HFF-Myc (cell line): ENCODE measurements at regions not wholly inside any gene's neighbourhood (a gene's known extent, or its start where the extent isn't known, plus 50 kb on each side); places are given as distances from the start of the nearest gene placed in this dataset.

ENCODE experiments used
- DNase-seq: peaks from one replicate; pipeline ENCODE4 v3.0.0-alpha.2; 2011; ENCODE audit warnings: low read depth; ENCODE audit errors: extremely low read depth
- H3K4me3 ChIP-seq: replicated peaks from 2 replicates; pipeline ENCODE4 v1.5.1; 2011; ENCODE audit warnings: low read depth, mild to moderate bottlenecking, control low read depth, low read length
- TF ChIP-seq, protein P1 (sequence below): IDR thresholded peaks from 2 replicates; pipeline ENCODE4 v1.5.1; 2012; ENCODE audit warnings: mild to moderate bottlenecking, low read depth, low read length, control low read depth; ENCODE audit errors: missing control alignments

DNA sequence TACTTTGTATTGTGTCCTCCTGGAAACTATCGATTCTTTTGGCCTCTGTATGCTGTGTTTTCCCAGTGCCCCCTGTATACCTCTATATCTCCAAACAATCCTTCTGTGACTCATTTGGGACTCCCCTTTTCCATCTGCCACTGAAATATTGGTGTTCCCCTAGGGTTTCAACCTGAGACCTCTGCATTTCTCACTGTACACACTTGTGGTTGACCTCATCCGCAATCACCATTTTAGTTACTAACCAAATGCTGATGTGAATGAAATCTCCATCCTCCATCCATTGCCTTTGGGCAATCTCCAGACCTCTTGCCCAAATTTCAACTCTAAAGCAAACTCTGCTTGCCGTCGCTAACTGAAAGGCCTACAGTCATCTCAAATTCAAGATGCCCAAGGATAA lies 190.6 kb upstream of the PLET1 start:
- no peak overlapping the region for H3K4me3 ChIP-seq
- no peak for DNase-seq
- TF ChIP-seq, protein P1, sequence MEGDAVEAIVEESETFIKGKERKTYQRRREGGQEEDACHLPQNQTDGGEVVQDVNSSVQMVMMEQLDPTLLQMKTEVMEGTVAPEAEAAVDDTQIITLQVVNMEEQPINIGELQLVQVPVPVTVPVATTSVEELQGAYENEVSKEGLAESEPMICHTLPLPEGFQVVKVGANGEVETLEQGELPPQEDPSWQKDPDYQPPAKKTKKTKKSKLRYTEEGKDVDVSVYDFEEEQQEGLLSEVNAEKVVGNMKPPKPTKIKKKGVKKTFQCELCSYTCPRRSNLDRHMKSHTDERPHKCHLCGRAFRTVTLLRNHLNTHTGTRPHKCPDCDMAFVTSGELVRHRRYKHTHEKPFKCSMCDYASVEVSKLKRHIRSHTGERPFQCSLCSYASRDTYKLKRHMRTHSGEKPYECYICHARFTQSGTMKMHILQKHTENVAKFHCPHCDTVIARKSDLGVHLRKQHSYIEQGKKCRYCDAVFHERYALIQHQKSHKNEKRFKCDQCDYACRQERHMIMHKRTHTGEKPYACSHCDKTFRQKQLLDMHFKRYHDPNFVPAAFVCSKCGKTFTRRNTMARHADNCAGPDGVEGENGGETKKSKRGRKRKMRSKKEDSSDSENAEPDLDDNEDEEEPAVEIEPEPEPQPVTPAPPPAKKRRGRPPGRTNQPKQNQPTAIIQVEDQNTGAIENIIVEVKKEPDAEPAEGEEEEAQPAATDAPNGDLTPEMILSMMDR, result no peak

DNA sequence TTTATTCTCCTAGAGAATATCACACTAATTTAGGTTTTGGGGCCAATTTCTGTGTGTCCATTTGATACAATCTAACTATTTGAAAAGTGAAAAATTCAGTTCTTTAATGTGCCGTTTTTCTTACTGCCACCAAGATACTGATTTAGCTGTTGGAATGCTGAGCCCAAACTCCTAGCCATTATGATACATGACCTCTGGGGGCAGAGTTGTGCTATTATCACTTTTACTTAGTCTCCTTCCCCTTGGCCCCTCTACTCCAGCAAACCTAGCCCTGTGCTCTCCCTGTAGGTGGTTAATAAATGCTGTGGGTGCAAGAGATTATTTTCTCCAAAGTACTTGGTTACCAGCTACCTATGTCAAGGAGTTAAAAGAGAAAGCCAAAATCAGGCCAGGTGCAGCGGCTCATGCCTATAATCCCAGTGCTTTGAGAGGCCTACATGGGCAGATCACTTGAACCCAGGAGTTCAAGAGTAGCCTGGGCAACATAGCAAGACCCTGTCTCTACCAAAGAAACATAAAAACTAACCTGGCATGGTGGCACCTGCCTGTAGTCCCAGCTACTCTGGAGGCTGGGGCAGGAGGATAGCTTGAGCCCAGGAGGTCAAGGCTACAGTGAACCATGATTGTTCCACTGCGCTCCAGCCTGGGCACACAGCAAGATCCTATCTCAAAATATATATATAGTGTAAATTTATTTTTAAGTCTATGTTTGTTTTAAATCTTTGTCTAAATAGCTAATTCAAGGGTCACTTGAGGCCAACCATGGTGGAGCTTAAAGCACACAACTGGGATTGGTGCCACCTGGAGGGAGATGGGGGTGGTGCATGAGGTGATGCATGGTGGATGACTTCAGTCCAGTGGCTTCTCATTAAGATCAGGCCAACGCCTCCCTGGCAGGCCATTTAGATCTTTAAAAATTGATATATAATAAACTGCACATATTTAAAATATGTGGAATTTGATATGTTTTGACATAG lies 193.2 kb upstream of the PLET1 start:
- peak; percentile 11 for DNase-seq
- H3K4me3 ChIP-seq, result no peak overlapping the region
- TF ChIP-seq, protein P1, result peak; percentile 59

DNA sequence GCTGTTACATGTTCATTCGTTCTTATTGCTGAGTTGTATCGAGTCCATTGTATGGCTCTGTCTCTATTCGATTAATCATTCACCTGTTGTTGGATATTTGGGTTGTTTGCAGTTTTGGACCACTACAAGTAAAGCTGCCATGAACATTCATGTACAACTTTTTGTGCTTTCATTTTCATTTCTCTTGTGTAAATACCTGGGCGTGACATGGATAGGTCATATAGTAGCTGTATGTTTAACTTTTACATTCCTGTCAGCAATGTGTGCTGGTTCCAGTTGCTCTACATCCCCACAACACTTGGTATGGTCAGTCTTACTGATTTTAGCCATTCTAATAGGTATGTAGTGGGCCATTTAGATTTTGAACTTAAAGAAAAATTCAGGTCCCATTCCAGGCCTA lies 194.2 kb upstream of the PLET1 start:
- DNase-seq, result no peak
- H3K4me3 ChIP-seq, result no peak overlapping the region
- TF ChIP-seq, protein P1, result no peak

DNA sequence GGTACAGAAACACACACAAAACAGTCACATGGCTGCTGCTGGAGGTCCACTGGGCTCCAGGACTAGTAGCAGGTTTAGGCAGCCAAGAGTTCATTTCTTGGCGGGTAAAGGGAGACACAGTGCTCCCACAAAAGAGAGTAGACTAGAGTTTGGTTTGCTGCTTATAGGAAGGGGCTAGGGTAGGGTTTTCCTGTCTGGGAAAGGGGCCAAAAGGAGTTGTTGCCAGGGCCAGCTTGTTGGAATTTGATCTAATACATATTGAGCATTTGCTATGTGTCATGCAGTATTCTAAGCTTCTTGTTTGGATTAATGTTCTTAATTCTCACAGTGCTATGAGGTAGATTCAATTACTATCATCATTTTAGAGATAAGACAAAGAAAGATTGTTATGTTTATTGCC lies 195.1 kb upstream of the PLET1 start:
- no peak overlapping the region for H3K4me3 ChIP-seq
- TF ChIP-seq, protein P1, result no peak
- DNase-seq, result no peak

DNA sequence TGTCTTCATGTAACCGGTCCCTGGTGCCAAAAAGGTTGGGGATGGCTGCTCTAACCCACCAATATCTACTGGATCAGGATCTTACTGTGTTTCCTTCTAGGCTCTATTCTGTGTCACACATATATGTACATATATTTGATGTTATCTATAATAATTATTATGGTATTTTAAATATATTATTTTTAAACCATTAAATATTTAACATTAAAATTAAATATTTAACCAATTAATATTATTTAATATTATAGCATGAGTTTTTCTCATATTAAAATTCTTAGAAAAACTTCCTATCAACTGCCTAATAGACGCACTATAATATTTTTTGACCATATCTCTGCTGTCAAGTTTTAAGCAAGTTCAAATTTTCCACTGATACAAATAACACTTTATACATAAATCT lies 196.9 kb upstream of the PLET1 start:
- H3K4me3 ChIP-seq, result no peak overlapping the region
- DNase-seq, result no peak
- TF ChIP-seq, protein P1, result no peak

DNA sequence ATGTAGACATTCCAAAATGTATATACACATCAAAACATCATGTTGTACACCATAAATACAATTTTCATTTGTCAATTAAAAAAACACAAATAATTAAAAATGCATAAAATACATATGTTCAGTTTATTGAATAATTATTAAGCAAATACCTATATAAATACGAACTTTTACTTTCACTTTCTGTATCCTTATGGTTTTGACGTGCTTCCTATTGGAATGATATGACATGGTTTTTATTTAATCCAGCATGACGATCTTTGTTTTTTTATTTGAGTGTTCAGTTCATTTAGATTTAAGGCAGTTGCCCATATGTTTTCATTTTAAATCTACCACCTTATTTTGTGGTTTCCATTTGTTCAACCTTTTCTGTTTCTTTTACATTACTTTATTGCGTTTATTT lies 198.3 kb upstream of the PLET1 start:
- no peak overlapping the region; the same call in 1 of the 2 replicates for H3K4me3 ChIP-seq
- DNase-seq, result no peak
- TF ChIP-seq, protein P1, result no peak
